ENCODE measurements at regions not wholly inside any gene's neighbourhood (a gene's known extent, or its start where the extent isn't known, plus 50 kb on each side); places are given as distances from the start of the nearest gene placed in this dataset.
A peak's percentile ranks its signal among the peaks of the same experiment; 100 is the strongest.

DNA sequence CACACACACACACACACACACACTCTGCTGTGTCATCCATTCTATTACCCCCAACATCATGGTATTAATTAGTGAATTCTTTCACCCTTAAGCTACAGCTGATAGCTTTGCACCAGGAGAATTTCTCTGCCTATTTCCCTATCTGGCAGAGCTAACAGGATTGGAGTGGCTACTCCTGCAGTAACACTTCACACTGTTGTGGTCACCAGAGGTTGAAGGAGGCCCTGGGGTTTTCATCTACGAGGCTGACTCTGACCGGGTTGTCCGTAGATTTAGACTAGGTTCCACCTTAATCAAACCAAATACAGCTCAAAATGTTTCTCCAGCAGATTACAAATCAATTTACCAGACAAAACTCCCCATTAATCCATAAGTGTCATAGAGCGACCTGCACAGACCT lies 69.2 kb upstream of the RIPOR2 start:
- Histone ChIP-seq H3K4me1 (ENCODE audit: insufficient read depth, low read length, poor library complexity, severe bottlenecking) (peaks cover 32% of the 10 kb centered on the region), H3K27me3 (ENCODE audit: insufficient read depth, low read length, poor library complexity, severe bottlenecking) (no peaks in the 10 kb centered on the region), H3K9me3 (ENCODE audit: insufficient read depth, low read depth, low read length) (no peaks in the 10 kb centered on the region), H3K79me2 (ENCODE audit: insufficient read depth, low read length) (peaks cover 88% of the 10 kb centered on the region), H3K9me2 (replicated peaks; ENCODE audit: low read depth, low read length) (no peaks in the 10 kb centered on the region), H3K4me2 (ENCODE audit: low read depth, low read length, poor library complexity, severe bottlenecking) (no peak overlapping the region), H3K9ac (ENCODE audit: low read depth, low read length, poor library complexity, severe bottlenecking) (no peak overlapping the region), H3K36me3 (ENCODE audit: insufficient read depth, low read length) (peaks cover 23% of the 10 kb centered on the region; the same call in 1 of the 2 replicates), H2AFZ (ENCODE audit: low read length) (no peak overlapping the region), H3F3A (ENCODE audit: low read depth) (no peaks in the 10 kb centered on the region), H4K20me1 (ENCODE audit: insufficient read depth, low read length, poor library complexity, severe bottlenecking) (peaks cover 31% of the 10 kb centered on the region), H3K4me3 (ENCODE audit: low read length, poor library complexity, severe bottlenecking) (no peak overlapping the region)
- TF ChIP-seq, protein P1, sequence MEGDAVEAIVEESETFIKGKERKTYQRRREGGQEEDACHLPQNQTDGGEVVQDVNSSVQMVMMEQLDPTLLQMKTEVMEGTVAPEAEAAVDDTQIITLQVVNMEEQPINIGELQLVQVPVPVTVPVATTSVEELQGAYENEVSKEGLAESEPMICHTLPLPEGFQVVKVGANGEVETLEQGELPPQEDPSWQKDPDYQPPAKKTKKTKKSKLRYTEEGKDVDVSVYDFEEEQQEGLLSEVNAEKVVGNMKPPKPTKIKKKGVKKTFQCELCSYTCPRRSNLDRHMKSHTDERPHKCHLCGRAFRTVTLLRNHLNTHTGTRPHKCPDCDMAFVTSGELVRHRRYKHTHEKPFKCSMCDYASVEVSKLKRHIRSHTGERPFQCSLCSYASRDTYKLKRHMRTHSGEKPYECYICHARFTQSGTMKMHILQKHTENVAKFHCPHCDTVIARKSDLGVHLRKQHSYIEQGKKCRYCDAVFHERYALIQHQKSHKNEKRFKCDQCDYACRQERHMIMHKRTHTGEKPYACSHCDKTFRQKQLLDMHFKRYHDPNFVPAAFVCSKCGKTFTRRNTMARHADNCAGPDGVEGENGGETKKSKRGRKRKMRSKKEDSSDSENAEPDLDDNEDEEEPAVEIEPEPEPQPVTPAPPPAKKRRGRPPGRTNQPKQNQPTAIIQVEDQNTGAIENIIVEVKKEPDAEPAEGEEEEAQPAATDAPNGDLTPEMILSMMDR (conservative IDR thresholded peaks at IDR 0.05; ENCODE audit: low read length): no peak
- no peak for TF ChIP-seq EZH2phosphoT487 (IDR thresholded peaks at IDR 0.05; ENCODE audit: borderline replicate concordance)

DNA sequence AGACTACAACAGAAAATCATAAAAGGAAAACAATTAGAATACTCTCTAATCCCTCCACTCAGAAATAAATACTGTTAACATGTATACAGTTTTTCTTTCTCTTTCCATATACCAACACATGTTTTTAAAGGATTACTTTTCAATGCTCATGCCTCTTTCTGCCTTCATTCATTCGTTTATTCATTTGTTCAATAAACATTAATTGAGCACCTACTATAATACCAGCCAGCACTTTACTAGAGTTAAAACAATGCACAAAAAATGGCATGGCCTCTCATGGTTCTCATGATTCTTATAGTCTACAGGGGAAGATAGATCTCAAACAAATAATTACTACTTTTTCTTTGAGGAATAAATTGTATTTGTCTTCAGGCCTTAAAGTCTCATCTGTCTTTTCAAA lies 70.3 kb upstream of the RIPOR2 start:
- H3K4me1 ChIP-seq (ENCODE audit: insufficient read depth, low read length, poor library complexity, severe bottlenecking): peaks cover 35% of the 10 kb centered on the region
- no peaks in the 10 kb centered on the region for H3K9me2 ChIP-seq (replicated peaks; ENCODE audit: low read depth, low read length)
- H4K20me1 ChIP-seq (ENCODE audit: insufficient read depth, low read length, poor library complexity, severe bottlenecking): peaks cover 37% of the 10 kb centered on the region
- H3F3A ChIP-seq (ENCODE audit: low read depth): no peaks in the 10 kb centered on the region
- no peaks in the 10 kb centered on the region for H3K27me3 ChIP-seq (ENCODE audit: insufficient read depth, low read length, poor library complexity, severe bottlenecking)
- H3K79me2 ChIP-seq (ENCODE audit: insufficient read depth, low read length): peaks cover 87% of the 10 kb centered on the region
- H3K36me3 ChIP-seq (ENCODE audit: insufficient read depth, low read length): peaks cover 21% of the 10 kb centered on the region; the same call in 1 of the 2 replicates
- TF ChIP-seq, protein P1 (conservative IDR thresholded peaks at IDR 0.05; ENCODE audit: low read length): no peak
- TF ChIP-seq EZH2phosphoT487 (IDR thresholded peaks at IDR 0.05; ENCODE audit: borderline replicate concordance): no peak
- H3K9me3 ChIP-seq (ENCODE audit: insufficient read depth, low read depth, low read length): no peaks in the 10 kb centered on the region
- H3K9ac ChIP-seq (ENCODE audit: low read depth, low read length, poor library complexity, severe bottlenecking): peak overlapping the region; percentile 51
- peak overlapping the region; percentile 68 for H3K4me2 ChIP-seq (ENCODE audit: low read depth, low read length, poor library complexity, severe bottlenecking)
- no peak overlapping the region for H3K4me3 ChIP-seq (ENCODE audit: low read length, poor library complexity, severe bottlenecking)
- H2AFZ ChIP-seq (ENCODE audit: low read length): no peak overlapping the region

DNA sequence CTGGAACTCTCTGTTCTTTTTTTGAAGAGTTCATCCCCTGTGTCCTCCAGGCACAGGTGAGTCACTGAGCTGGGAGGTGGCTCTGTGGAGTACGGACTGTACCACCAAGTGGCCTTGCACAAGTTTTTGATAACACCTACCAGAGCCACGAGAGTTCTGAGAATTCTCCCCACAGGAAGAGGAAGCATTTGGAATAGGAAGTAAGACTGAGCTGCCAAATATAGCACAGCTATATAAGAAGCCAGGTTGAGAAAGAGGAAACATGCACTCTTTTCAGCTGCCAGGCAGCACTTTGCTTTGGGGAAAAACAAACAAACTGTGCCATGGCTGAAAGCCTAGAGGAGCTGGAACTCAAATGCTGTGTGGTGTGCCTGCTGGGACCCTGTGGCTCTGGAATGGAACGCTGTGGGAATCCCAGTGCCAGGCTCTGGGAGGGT lies 70.8 kb upstream of the RIPOR2 start:
- no peaks in the 10 kb centered on the region for H3K27me3 ChIP-seq (ENCODE audit: insufficient read depth, low read length, poor library complexity, severe bottlenecking)
- H3K36me3 ChIP-seq (ENCODE audit: insufficient read depth, low read length): peaks cover 21% of the 10 kb centered on the region; the same call in 1 of the 2 replicates
- peak overlapping the region; percentile 68 for H3K4me2 ChIP-seq (ENCODE audit: low read depth, low read length, poor library complexity, severe bottlenecking)
- H2AFZ ChIP-seq (ENCODE audit: low read length): no peak overlapping the region
- H3K4me3 ChIP-seq (ENCODE audit: low read length, poor library complexity, severe bottlenecking): peak overlapping the region; percentile 30
- peaks cover 42% of the 10 kb centered on the region for H4K20me1 ChIP-seq (ENCODE audit: insufficient read depth, low read length, poor library complexity, severe bottlenecking)
- no peaks in the 10 kb centered on the region for H3K9me2 ChIP-seq (replicated peaks; ENCODE audit: low read depth, low read length)
- no peaks in the 10 kb centered on the region for H3K9me3 ChIP-seq (ENCODE audit: insufficient read depth, low read depth, low read length)
- H3K9ac ChIP-seq (ENCODE audit: low read depth, low read length, poor library complexity, severe bottlenecking): peak overlapping the region; percentile 51
- H3F3A ChIP-seq (ENCODE audit: low read depth): no peaks in the 10 kb centered on the region
- H3K4me1 ChIP-seq (ENCODE audit: insufficient read depth, low read length, poor library complexity, severe bottlenecking): peaks cover 35% of the 10 kb centered on the region
- TF ChIP-seq, protein P1 (conservative IDR thresholded peaks at IDR 0.05; ENCODE audit: low read length): no peak
- no peak for TF ChIP-seq EZH2phosphoT487 (IDR thresholded peaks at IDR 0.05; ENCODE audit: borderline replicate concordance)
- H3K79me2 ChIP-seq (ENCODE audit: insufficient read depth, low read length): peaks cover 89% of the 10 kb centered on the region

All from Loucy (cell line).